A673 (cell line): ENCODE measurements at regions not wholly inside any gene's neighbourhood (a gene's known extent, or its start where the extent isn't known, plus 50 kb on each side); places are given as distances from the start of the nearest gene placed in this dataset.

Source experiments
- BruUV-seq: library from RNA; stranded (reverse); fragments of 400-500 nt; replicated peaks from 2 replicates; lab custom pipeline; 2021; lab: Mats Ljungman, UMichigan
- CTCF ChIA-PET: fragments of 300-600 bp; sonication (Branson Sonifier 250); formaldehyde crosslinking; loops from one replicate; lab custom pipeline; 2022; ENCODE audit warnings: antibody characterized with exemption; lab: Charles Lee
- POLR2A ChIA-PET: fragments of 300-600 bp; sonication (Branson Sonifier 250); formaldehyde crosslinking; loops from one replicate; lab custom pipeline; 2022; ENCODE audit warnings: antibody characterized with exemption; ENCODE audit not compliant: low non-redundant PET; lab: Charles Lee
- DNase-seq: peaks from one replicate; pipeline ENCODE4 v3.0.0-alpha.2; 2015; ENCODE audit warnings: low spot score
- H3K27ac ChIP-seq: fragments of 200-600 bp; sonication (generic); 2 replicates; pipeline ENCODE4 v1.5.1; 2016; ENCODE audit warnings: mixed run types, low read depth, mild to moderate bottlenecking, mixed read lengths, antibody characterized with exemption, low read length; ENCODE audit not compliant: poor library complexity, severe bottlenecking
- H3K27me3 ChIP-seq: fragments of 200-600 bp; sonication (generic); replicated peaks from 2 replicates; pipeline ENCODE4 v1.6.1; 2017; ENCODE audit warnings: mixed run types, low read depth, mild to moderate bottlenecking, mixed read lengths, antibody characterized with exemption, low read length; ENCODE audit not compliant: insufficient read depth, poor library complexity
- H3K36me3 ChIP-seq: fragments of 200-600 bp; sonication (generic); 2 replicates; pipeline ENCODE4 v1.6.1; 2016; ENCODE audit warnings: mixed run types, mild to moderate bottlenecking, mixed read lengths, antibody characterized with exemption, low read length; ENCODE audit not compliant: insufficient read depth, poor library complexity, severe bottlenecking
- H3K4me1 ChIP-seq: fragments of 200-600 bp; sonication (generic); 2 replicates; pipeline ENCODE4 v1.6.1; 2017; ENCODE audit warnings: mixed run types, mild to moderate bottlenecking, mixed read lengths, antibody characterized with exemption, low read length; ENCODE audit not compliant: insufficient read depth, poor library complexity, severe bottlenecking
- H3K4me3 ChIP-seq: fragments of 200-600 bp; sonication (generic); 2 replicates; pipeline ENCODE4 v1.5.1; 2016; ENCODE audit warnings: low read depth, mixed run types, mild to moderate bottlenecking, mixed read lengths, low read length; ENCODE audit not compliant: poor library complexity, severe bottlenecking
- H3K9me3 ChIP-seq: fragments of 200-600 bp; sonication (generic); 2 replicates; pipeline ENCODE4 v1.6.1; 2016; ENCODE audit warnings: mixed run types, low read depth, mild to moderate bottlenecking, mixed read lengths, antibody characterized with exemption, low read length; ENCODE audit not compliant: poor library complexity, severe bottlenecking
- EZH2 ChIP-seq: fragments of 200-600 bp; sonication (generic); IDR thresholded peaks from 2 replicates; pipeline ENCODE4 v1.6.1; 2017; ENCODE audit warnings: borderline replicate concordance, low read depth, mild to moderate bottlenecking, mixed read lengths, antibody characterized with exemption, low read length; ENCODE audit not compliant: poor library complexity, severe bottlenecking
- intact Hi-C: fragments of 100-400 bp; cut with micrococcal nuclease; formaldehyde crosslinking; loops from one replicate; pipeline ENCODE4 v1.10.0; 2022; ENCODE audit not compliant: unreplicated experiment
- TF ChIP-seq, protein P1 (sequence below): fragments of 300-800, 200-600 bp; sonication (generic); conservative IDR thresholded peaks from 2 replicates; pipeline ENCODE4 v1.5.1; 2017; ENCODE audit warnings: low read depth, mild to moderate bottlenecking, antibody characterized with exemption, low read length, moderate library complexity, mixed read lengths

DNA sequence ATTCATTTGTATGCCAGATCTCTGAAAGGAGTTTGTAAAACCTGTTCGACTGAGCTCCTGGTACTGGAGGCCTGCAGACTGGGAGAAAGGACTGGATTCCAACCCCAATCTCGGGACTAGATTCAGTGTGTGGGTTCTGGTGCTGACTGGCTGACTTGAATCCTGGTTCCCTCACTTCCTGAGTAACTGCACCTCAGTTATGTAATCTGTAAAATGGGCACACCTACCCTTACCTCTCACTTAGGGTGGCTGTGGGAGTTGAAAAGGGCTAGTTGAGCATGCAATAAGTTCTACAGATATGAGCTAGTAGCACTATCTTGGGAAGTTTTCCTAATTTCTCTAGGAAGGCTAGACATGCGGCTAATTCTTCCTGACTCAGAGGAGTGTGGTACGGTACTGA, 621.3 kb upstream of the TBX3 start:
- H3K27me3 ChIP-seq, result no peaks in the 10 kb centered on the region
- H3K9me3 ChIP-seq, result peaks cover 5% of the 10 kb centered on the region
- H3K4me3 ChIP-seq, result no peak overlapping the region
- DNase-seq, result no peak
- no peaks in the 10 kb centered on the region for H3K36me3 ChIP-seq
- H3K4me1 ChIP-seq, result no peaks in the 10 kb centered on the region
- ChIA-PET CTCF (no interaction called here), POLR2A (no interaction called here)
- no TSS peak for BruUV-seq
- intact Hi-C loops, result no loop called here
- TF ChIP-seq, protein P1, sequence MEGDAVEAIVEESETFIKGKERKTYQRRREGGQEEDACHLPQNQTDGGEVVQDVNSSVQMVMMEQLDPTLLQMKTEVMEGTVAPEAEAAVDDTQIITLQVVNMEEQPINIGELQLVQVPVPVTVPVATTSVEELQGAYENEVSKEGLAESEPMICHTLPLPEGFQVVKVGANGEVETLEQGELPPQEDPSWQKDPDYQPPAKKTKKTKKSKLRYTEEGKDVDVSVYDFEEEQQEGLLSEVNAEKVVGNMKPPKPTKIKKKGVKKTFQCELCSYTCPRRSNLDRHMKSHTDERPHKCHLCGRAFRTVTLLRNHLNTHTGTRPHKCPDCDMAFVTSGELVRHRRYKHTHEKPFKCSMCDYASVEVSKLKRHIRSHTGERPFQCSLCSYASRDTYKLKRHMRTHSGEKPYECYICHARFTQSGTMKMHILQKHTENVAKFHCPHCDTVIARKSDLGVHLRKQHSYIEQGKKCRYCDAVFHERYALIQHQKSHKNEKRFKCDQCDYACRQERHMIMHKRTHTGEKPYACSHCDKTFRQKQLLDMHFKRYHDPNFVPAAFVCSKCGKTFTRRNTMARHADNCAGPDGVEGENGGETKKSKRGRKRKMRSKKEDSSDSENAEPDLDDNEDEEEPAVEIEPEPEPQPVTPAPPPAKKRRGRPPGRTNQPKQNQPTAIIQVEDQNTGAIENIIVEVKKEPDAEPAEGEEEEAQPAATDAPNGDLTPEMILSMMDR, result no peak
- no peak for TF ChIP-seq EZH2
- H3K27ac ChIP-seq, result no peak overlapping the region

- CTCF ChIA-PET, result no interaction called here
- TF ChIP-seq EZH2, result no peak
- TF ChIP-seq, protein P1, result no peak
- H3K36me3 ChIP-seq, result no peaks in the 10 kb centered on the region
- no peak overlapping the region for H3K4me3 ChIP-seq
- intact Hi-C loops, result no loop called here
- no TSS peak for BruUV-seq
- H3K4me1 ChIP-seq, result no peaks in the 10 kb centered on the region
- no peaks in the 10 kb centered on the region for H3K27me3 ChIP-seq
- DNase-seq, result no peak
- H3K9me3 ChIP-seq, result no peaks in the 10 kb centered on the region
- POLR2A ChIA-PET, result no interaction called here
- H3K27ac ChIP-seq, result no peak overlapping the region
Observed at GRCh38 chr12:115303723-115304309, 619.8 kb upstream of the TBX3 start.

- CTCF ChIA-PET, result no interaction called here
Observed at GRCh38 chr12:115297445-115297844, 613.5 kb upstream of the TBX3 start.

More at GRCh38 chr12:115297445-115297844, 613.5 kb upstream of the TBX3 start:
- H3K36me3 ChIP-seq, result no peaks in the 10 kb centered on the region
- H3K27me3 ChIP-seq, result no peaks in the 10 kb centered on the region
- POLR2A ChIA-PET, result no interaction called here
- no TSS peak for BruUV-seq
- no peak overlapping the region for H3K4me3 ChIP-seq
- TF ChIP-seq, protein P1, result no peak
- no peak for TF ChIP-seq EZH2
- no peaks in the 10 kb centered on the region for H3K9me3 ChIP-seq
- no peaks in the 10 kb centered on the region for H3K4me1 ChIP-seq
- DNase-seq, result no peak
- H3K27ac ChIP-seq, result no peak overlapping the region
- intact Hi-C loops, result no loop called here
